Left renal pelvis (tissue), 4 donors: ENCODE measurements at regions not wholly inside any gene's neighbourhood (a gene's known extent, or its start where the extent isn't known, plus 50 kb on each side); places are given as distances from the start of the nearest gene placed in this dataset.
"Not testable (repeated sequence)": the region's sequence is repeated elsewhere in the genome, so short reads cannot be mapped to it uniquely, and the experiment has no call there.

Source experiments
- DNase-seq, 4 donors: peaks; one replicate each; pipeline ENCODE4 v3.0.0-alpha.2; 2013; ENCODE audit warnings: low read depth in 4 of 4, low spot score in 3 of 4

GRCh38 chr3:102360183-102360860 lies 74.5 kb upstream of the ZPLD1 start:
- no peak for DNase-seq

GRCh38 chr3:102361101-102361500 lies 73.7 kb upstream of the ZPLD1 start:
- no peak for DNase-seq

DNA sequence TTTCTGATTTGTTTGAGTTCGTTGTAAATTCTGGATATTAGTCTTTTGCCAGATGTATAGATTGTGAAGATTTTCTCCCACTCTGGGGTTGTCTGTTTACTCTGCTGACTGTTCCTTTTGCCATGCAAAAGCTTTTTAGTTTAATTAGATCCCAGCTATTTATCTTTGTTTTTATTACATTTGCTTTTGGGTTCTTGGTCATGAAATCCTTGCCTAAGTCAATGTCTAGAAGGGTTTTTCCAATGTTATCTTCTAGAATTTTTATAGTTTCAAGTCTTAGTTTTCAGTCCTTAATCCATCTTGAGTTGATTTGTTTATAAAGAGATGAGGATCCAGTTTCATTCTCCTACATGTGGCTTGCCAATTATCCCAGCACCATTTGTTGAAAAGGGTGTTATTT lies 68.7 kb upstream of the ZPLD1 start:
- DNase-seq, result not testable (repeated sequence)

- no peak for DNase-seq
Observed at GRCh38 chr3:102374863-102375634, 59.8 kb upstream of the ZPLD1 start.

- no peak for DNase-seq
Observed at GRCh38 chr3:102378216-102378615, 56.6 kb upstream of the ZPLD1 start.

GRCh38 chr3:102382201-102382600 lies 52.6 kb upstream of the ZPLD1 start:
- not testable (repeated sequence) for DNase-seq
